ENCODE measurements at regions not wholly inside any gene's neighbourhood (a gene's known extent, or its start where the extent isn't known, plus 50 kb on each side); places are given as distances from the start of the nearest gene placed in this dataset.
A peak's percentile ranks its signal among the peaks of the same experiment; 100 is the strongest.

DNA sequence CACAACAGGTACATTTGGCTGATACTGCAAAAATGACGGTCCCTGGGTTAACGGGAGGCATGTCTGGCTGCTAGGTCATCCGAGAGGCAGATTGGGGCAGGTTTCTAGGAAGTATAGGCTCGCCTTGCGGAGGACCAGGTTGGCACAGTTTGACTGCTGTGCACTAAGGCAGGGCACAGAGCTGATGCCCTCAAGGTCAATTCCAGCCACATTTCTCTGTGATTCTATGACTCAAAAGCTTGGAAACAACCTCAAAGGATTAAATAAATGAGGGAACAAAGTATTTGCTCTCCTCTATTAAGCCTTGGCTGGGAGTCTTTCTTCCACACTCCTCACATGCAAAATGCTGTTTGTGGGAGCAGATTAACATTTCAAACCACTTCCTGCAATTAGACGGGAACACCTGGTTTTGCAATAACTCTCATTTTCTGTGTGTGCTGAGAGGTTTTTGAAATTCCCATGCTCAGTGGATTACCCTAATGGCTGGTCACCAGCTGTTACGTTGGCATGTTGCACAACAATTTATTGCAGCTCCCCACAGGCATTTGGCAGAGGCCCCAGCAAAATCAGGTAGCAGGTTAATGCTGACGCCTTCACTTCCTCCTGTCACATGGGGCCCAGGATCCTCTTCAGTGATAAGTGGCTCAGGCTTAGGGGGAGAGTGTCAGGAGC, 61.0 kb upstream of the PLET1 start:
- CTCF ChIA-PET: no interaction called here
- peak; percentile 89 for DNase-seq
- peak; percentile 16; the same call in 1 of the 2 replicates for ATAC-seq (ENCODE audit: low read depth)

More for the DNA sequence above, 61.0 kb upstream of the PLET1 start:
- Histone ChIP-seq H3K27me3 (ENCODE audit: control insufficient read depth, insufficient read depth, low read length) (no peaks in the 10 kb centered on the region), H2AK9ac (replicated peaks; ENCODE audit: low read depth, low read length, poor library complexity) (peak overlapping the region; percentile 17), H2AFZ (replicated peaks; ENCODE audit: low read length, poor library complexity) (peak overlapping the region; percentile 23), H2AK5ac (ENCODE audit: low read depth, low read length) (peak overlapping the region; percentile 45; the same call in 1 of the 2 replicates), H3K27ac (ENCODE audit: insufficient read depth, low read length) (no peak overlapping the region), H2BK5ac (ENCODE audit: low read depth, low read length, poor library complexity, severe bottlenecking) (peak overlapping the region; percentile 41), H3K18ac (ENCODE audit: low read depth, low read length) (peak overlapping the region; percentile 35), H3K4me3 (ENCODE audit: insufficient read depth, low read depth, low read length) (no peak overlapping the region), H3K79me1 (ENCODE audit: low read depth in 1 of 2, low read length in 2 of 2) (no peaks in the 10 kb centered on the region), H3K9me3 (ENCODE audit: control insufficient read depth, insufficient read depth, low read length) (no peaks in the 10 kb centered on the region), H2BK15ac (ENCODE audit: low read depth, low read length) (peak overlapping the region; percentile 29; the same call in 1 of the 3 replicates), H3K14ac (replicated peaks; ENCODE audit: low read depth, low read length) (peak overlapping the region; percentile 68), H2BK20ac (ENCODE audit: low read depth, low read length) (peak overlapping the region; percentile 84), H4K20me1 (ENCODE audit: insufficient read depth, low read length) (no peaks in the 10 kb centered on the region), H3K23ac (ENCODE audit: low read depth, low read length) (0 out of 2 replicates have a peak overlapping the region, but pooled peaks have one; percentile 40), H2BK120ac (ENCODE audit: low read depth, low read length) (peak overlapping the region; percentile 77), H3K4ac (ENCODE audit: low read depth, low read length) (peak overlapping the region; percentile 51), H3K36me3 (ENCODE audit: control insufficient read depth, insufficient read depth, low read length) (no peaks in the 10 kb centered on the region), H4K91ac (ENCODE audit: insufficient read depth, low read depth, low read length) (peak overlapping the region; percentile 90), H3K56ac (ENCODE audit: extremely low read depth, insufficient read depth, low read length) (no peak overlapping the region), H4K8ac (ENCODE audit: low read depth in 2 of 2, low read length in 2 of 2) (peak overlapping the region; percentile 2 to 17; a peak in 1 of 4 replicates), H4K5ac (ENCODE audit: low read depth, low read length) (peak overlapping the region; percentile 4; the same call in 1 of the 2 replicates), H3K4me1 (ENCODE audit: control insufficient read depth, insufficient read depth, low read length) (peaks cover 20% of the 10 kb centered on the region), H3K9me1 (ENCODE audit: insufficient read depth, low read length) (peaks cover 7% of the 10 kb centered on the region; the same call in 1 of the 2 replicates), H3K4me2 (ENCODE audit: low read depth, low read length) (no peak overlapping the region), H3K9ac (ENCODE audit: low read depth, low read length) (no peak overlapping the region)
- WGBS, 2 experiments (ENCODE audit: extremely low coverage in 2 of 2, insufficient read length in 1 of 2): 65% methylated on average over 2 of the region's 8 CpGs; no CpG with 5 or more reads in 1 of the 2 experiments
- dilution Hi-C loops (cut with HindIII; ENCODE audit: low sequenced_read_pairs, unreplicated experiment): no loop called here
- in situ Hi-C loops (cut with MboI; ENCODE audit: low sequenced_read_pairs): loop anchor here (5.0 kb wide), 1 partner anchor 41 kb away; no protein-coding TSS in a partner anchor
- TF ChIP-seq NFE2L2 (IDR thresholded peaks at IDR 0.05; ENCODE audit: low read depth, low read length): peak; percentile 30; the same call in 1 of the 2 replicates
- TF ChIP-seq CEBPB (IDR thresholded peaks at IDR 0.05; ENCODE audit: low read depth, low read length): peak; percentile 95
- TF ChIP-seq MAFK (IDR thresholded peaks at IDR 0.05; ENCODE audit: low read depth, low read length): no peak
- no peak for TF ChIP-seq RAD21 (IDR thresholded peaks at IDR 0.05; ENCODE audit: low read length)
- no peak; the same call in 1 of the 2 replicates for TF ChIP-seq BHLHE40 (IDR thresholded peaks at IDR 0.05; ENCODE audit: low read depth, low read length)
- no peak for TF ChIP-seq RFX5 (IDR thresholded peaks at IDR 0.05; ENCODE audit: low read depth, low read length)
- TF ChIP-seq CHD1 (IDR thresholded peaks at IDR 0.05; ENCODE audit: low read depth, low read length): no peak
- TF ChIP-seq RCOR1 (IDR thresholded peaks at IDR 0.05; ENCODE audit: insufficient replicate concordance, low read length): peak; percentile 8
- TF ChIP-seq POLR2A (IDR thresholded peaks at IDR 0.05; ENCODE audit: low read depth, low read length): no peak
- no peak for TF ChIP-seq ELK1 (IDR thresholded peaks at IDR 0.05; ENCODE audit: borderline replicate concordance, low read depth, low read length)
- TF ChIP-seq USF2 (IDR thresholded peaks at IDR 0.05; ENCODE audit: low read depth, low read length): peak; percentile 64; the same call in 1 of the 2 replicates
- POLR2A ChIA-PET (ENCODE audit: unreplicated experiment): no interaction called here
- intact Hi-C loops (cut with micrococcal nuclease): loop anchor here (2.0 kb wide), 1 partner anchor 43 kb away; no protein-coding TSS in a partner anchor
- BruUV-seq (replicated peaks): no TSS peak
